Neural cell (in vitro differentiated cells): ENCODE measurements at regions not wholly inside any gene's neighbourhood (a gene's known extent, or its start where the extent isn't known, plus 50 kb on each side); places are given as distances from the start of the nearest gene placed in this dataset.

ENCODE experiments used
- TF ChIP-seq, protein P1 (sequence below): fragments of 450-650 bp; IDR thresholded peaks from 2 replicates; pipeline ENCODE4 v1.5.1; 2014; ENCODE audit warnings: antibody characterized with exemption, mild to moderate bottlenecking, moderate library complexity; ENCODE audit not compliant: poor library complexity, severe bottlenecking
- TF ChIP-seq, protein P2 (sequence below): IDR thresholded peaks from 2 replicates; pipeline ENCODE4 v1.6.1; 2012; ENCODE audit warnings: borderline replicate concordance

DNA sequence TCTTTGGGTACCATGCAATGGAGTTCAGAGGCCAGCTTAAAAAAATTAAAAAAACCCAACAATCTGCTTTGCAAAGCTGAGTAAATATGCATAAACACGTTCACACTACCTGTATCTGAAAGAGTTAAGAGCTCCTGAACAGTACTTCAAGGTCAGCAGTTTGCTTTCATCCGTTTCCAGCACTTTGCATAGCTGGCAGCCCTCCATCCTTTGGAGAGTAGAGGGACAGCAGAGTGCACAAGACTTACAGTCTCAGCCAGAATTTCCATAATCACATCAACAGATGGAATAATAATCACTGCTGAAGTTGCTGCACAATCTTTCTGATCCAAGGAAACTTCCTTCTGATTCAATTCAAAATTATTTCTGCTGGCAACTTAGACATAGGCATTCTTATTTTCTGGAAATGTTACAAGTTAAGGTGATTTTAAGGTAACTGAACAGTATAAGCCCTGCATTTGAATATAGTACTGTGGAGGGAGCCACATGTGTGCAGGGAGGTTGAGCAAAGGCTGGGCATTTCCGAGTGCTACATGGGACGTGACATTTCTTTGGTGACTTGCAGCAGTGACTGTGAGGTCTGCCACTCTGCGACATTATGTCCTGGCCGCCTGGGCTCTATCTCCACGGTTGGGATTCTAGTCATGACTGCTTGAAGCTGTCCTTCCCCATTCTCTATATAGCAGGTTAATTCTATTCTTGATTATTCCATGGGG lies 73.5 kb upstream of the EMCN start:
- TF ChIP-seq, protein P1, sequence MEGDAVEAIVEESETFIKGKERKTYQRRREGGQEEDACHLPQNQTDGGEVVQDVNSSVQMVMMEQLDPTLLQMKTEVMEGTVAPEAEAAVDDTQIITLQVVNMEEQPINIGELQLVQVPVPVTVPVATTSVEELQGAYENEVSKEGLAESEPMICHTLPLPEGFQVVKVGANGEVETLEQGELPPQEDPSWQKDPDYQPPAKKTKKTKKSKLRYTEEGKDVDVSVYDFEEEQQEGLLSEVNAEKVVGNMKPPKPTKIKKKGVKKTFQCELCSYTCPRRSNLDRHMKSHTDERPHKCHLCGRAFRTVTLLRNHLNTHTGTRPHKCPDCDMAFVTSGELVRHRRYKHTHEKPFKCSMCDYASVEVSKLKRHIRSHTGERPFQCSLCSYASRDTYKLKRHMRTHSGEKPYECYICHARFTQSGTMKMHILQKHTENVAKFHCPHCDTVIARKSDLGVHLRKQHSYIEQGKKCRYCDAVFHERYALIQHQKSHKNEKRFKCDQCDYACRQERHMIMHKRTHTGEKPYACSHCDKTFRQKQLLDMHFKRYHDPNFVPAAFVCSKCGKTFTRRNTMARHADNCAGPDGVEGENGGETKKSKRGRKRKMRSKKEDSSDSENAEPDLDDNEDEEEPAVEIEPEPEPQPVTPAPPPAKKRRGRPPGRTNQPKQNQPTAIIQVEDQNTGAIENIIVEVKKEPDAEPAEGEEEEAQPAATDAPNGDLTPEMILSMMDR, result no peak
- TF ChIP-seq, protein P2, sequence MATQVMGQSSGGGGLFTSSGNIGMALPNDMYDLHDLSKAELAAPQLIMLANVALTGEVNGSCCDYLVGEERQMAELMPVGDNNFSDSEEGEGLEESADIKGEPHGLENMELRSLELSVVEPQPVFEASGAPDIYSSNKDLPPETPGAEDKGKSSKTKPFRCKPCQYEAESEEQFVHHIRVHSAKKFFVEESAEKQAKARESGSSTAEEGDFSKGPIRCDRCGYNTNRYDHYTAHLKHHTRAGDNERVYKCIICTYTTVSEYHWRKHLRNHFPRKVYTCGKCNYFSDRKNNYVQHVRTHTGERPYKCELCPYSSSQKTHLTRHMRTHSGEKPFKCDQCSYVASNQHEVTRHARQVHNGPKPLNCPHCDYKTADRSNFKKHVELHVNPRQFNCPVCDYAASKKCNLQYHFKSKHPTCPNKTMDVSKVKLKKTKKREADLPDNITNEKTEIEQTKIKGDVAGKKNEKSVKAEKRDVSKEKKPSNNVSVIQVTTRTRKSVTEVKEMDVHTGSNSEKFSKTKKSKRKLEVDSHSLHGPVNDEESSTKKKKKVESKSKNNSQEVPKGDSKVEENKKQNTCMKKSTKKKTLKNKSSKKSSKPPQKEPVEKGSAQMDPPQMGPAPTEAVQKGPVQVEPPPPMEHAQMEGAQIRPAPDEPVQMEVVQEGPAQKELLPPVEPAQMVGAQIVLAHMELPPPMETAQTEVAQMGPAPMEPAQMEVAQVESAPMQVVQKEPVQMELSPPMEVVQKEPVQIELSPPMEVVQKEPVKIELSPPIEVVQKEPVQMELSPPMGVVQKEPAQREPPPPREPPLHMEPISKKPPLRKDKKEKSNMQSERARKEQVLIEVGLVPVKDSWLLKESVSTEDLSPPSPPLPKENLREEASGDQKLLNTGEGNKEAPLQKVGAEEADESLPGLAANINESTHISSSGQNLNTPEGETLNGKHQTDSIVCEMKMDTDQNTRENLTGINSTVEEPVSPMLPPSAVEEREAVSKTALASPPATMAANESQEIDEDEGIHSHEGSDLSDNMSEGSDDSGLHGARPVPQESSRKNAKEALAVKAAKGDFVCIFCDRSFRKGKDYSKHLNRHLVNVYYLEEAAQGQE, result no peak
